ENCODE measurements at regions not wholly inside any gene's neighbourhood (a gene's known extent, or its start where the extent isn't known, plus 50 kb on each side); places are given as distances from the start of the nearest gene placed in this dataset.
A peak's percentile ranks its signal among the peaks of the same experiment; 100 is the strongest.

GRCh38 chr6:153511896-153512496, 380.9 kb upstream of the RGS17 start:
- no peak overlapping the region for H2BK120ac ChIP-seq (replicated peaks; ENCODE audit: low read depth, low read length)
- DNase-seq (ENCODE audit: low read depth in 1 of 2, low spot score in 2 of 2) (no peak), FAIRE-seq (no peak)
- H3K36me3 ChIP-seq (ENCODE audit: control insufficient read depth in 2 of 4, insufficient read depth in 4 of 4, low read length in 3 of 4): no peaks in the 10 kb centered on the region
- CTCF ChIA-PET (ENCODE audit: partially characterized antibody): interaction anchor here (0.6 to 2.1 kb wide), 14 partner anchors 8 to 738 kb away, joined by 3 to 9 read pairs (median 4); no protein-coding TSS in a partner anchor
- no peaks in the 10 kb centered on the region for H3K23me2 ChIP-seq (ENCODE audit: low read depth, low read length)
- no peaks in the 10 kb centered on the region for H3K79me1 ChIP-seq (ENCODE audit: low read depth, low read length)
- H3K4me3 ChIP-seq (ENCODE audit: extremely low read depth in 1 of 4, insufficient read depth in 2 of 4, low read depth in 3 of 4, low read length in 4 of 4): no peak overlapping the region
- H2AK5ac ChIP-seq (ENCODE audit: low read depth, low read length): no peak overlapping the region
- no peak overlapping the region for H3K4me2 ChIP-seq (ENCODE audit: insufficient read depth in 1 of 2, low read depth in 2 of 2, low read length in 2 of 2)
- H3K56ac ChIP-seq (replicated peaks; ENCODE audit: insufficient read length, low read depth, low read length): no peak overlapping the region
- POLR2A ChIA-PET (ENCODE audit: partially characterized antibody): no interaction called here
- no peak overlapping the region for H4K8ac ChIP-seq (ENCODE audit: extremely low read depth, insufficient read depth, low read length)
- no peak overlapping the region for H3K23ac ChIP-seq (ENCODE audit: insufficient read length)
- no peaks in the 10 kb centered on the region for H3K79me2 ChIP-seq (ENCODE audit: control insufficient read depth in 1 of 2, insufficient read depth in 2 of 2, low read length in 2 of 2)
- H3K18ac ChIP-seq (ENCODE audit: extremely low read depth, low read length): no peak overlapping the region
- H3K9me3 ChIP-seq (ENCODE audit: insufficient read depth in 2 of 2, low read depth in 1 of 2, low read length in 1 of 2): no peaks in the 10 kb centered on the region
- H4K91ac ChIP-seq (replicated peaks; ENCODE audit: insufficient read length, low read length): no peak overlapping the region
- no peak overlapping the region for H2BK20ac ChIP-seq (ENCODE audit: low read length)
- no peaks in the 10 kb centered on the region for H3K27me3 ChIP-seq (replicated peaks in 1 of 4; ENCODE audit: control insufficient read depth in 3 of 4, extremely low read depth in 1 of 4, insufficient read depth in 3 of 4, low read length in 3 of 4)
- H4K20me1 ChIP-seq (replicated peaks in 1 of 2; ENCODE audit: control insufficient read depth in 1 of 2, insufficient read depth in 2 of 2, low read length in 2 of 2): no peaks in the 10 kb centered on the region
- no peak overlapping the region for H2BK5ac ChIP-seq (ENCODE audit: low read depth, low read length)
- H4K5ac ChIP-seq (ENCODE audit: insufficient read length, low read depth, low read length): no peak overlapping the region
- no peak overlapping the region for H3K27ac ChIP-seq (ENCODE audit: low read depth, low read length)
- no peak overlapping the region for H3K14ac ChIP-seq (ENCODE audit: insufficient read length)
- TF ChIP-seq CEBPB (IDR thresholded peaks at IDR 0.05; ENCODE audit: low read depth, low read length) (no peak), CTCF (IDR thresholded peaks at IDR 0.05; ENCODE audit: control extremely low read depth in 1 of 3, insufficient read depth in 1 of 3, low read depth in 1 of 3, low read length in 3 of 3) (peak in 2 of 3 experiments; percentile 46 to 52; a peak in 2 of 4 replicates), RAD21 (IDR thresholded peaks at IDR 0.05 in 1 of 2, conservative IDR thresholded peaks at IDR 0.05 in 1 of 2; ENCODE audit: low read depth in 2 of 2, low read length in 2 of 2) (peak; percentile 58 to 68), CTBP2 (IDR thresholded peaks at IDR 0.05; ENCODE audit: borderline replicate concordance, insufficient read depth, insufficient read length, low read length) (no peak), SIN3A (conservative IDR thresholded peaks at IDR 0.05 in 1 of 2, IDR thresholded peaks at IDR 0.05 in 1 of 2; ENCODE audit: low read depth in 1 of 2, low read length in 2 of 2) (no peak), SAP30 (IDR thresholded peaks at IDR 0.05; ENCODE audit: insufficient read depth, insufficient replicate concordance, low read length) (no peak)
- H2AFZ ChIP-seq (ENCODE audit: low read length): no peak overlapping the region
- H2BK12ac ChIP-seq (ENCODE audit: low read depth, low read length): no peak overlapping the region
- WGBS, 2 experiments (ENCODE audit: extremely low coverage in 1 of 2, insufficient coverage in 1 of 2, insufficient read length in 1 of 2, insufficient replicate concordance in 2 of 2, low coverage in 1 of 2, low lambda C conversion rate in 2 of 2, missing lambda C conversion rate in 1 of 2): 36% methylated on average over 2 of the region's 2 CpGs; no CpG with 5 or more reads in 1 of the 2 experiments
- H3K4ac ChIP-seq (replicated peaks; ENCODE audit: insufficient read length, low read depth, low read length): no peak overlapping the region
- no peak overlapping the region for H2BK15ac ChIP-seq (ENCODE audit: low read length)
- H3K9ac ChIP-seq (replicated peaks in 1 of 4; ENCODE audit: extremely low read depth in 1 of 4, low read depth in 3 of 4, low read length in 3 of 4): no peak overlapping the region
- H3K4me1 ChIP-seq (replicated peaks in 1 of 4; ENCODE audit: control insufficient read depth in 3 of 4, insufficient read depth in 4 of 4, low read length in 3 of 4): no peaks in the 10 kb centered on the region
